ENCODE measurements at regions not wholly inside any gene's neighbourhood (a gene's known extent, or its start where the extent isn't known, plus 50 kb on each side); places are given as distances from the start of the nearest gene placed in this dataset.

DNA sequence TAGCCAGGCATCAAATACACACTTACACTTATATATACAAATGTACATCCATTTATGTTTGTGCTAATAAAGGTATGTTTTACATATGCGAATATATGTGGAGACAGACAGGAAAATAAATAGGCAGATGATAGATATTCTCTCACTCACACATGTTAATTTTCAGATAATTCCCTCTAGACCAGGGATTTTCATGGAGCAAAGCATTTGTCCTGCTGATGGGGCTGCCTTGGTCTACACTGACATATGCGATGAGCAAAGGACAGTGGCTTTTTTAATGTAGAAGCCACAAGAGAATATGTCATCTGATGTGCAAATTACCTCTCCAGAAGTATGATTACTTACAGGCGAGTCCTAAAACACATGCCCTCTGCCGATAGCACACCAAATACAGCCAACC lies 224.5 kb downstream of the VEGFC start:
- TF ChIP-seq, protein P1, sequence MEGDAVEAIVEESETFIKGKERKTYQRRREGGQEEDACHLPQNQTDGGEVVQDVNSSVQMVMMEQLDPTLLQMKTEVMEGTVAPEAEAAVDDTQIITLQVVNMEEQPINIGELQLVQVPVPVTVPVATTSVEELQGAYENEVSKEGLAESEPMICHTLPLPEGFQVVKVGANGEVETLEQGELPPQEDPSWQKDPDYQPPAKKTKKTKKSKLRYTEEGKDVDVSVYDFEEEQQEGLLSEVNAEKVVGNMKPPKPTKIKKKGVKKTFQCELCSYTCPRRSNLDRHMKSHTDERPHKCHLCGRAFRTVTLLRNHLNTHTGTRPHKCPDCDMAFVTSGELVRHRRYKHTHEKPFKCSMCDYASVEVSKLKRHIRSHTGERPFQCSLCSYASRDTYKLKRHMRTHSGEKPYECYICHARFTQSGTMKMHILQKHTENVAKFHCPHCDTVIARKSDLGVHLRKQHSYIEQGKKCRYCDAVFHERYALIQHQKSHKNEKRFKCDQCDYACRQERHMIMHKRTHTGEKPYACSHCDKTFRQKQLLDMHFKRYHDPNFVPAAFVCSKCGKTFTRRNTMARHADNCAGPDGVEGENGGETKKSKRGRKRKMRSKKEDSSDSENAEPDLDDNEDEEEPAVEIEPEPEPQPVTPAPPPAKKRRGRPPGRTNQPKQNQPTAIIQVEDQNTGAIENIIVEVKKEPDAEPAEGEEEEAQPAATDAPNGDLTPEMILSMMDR (IDR thresholded peaks at IDR 0.05): no peak
- Mint-ChIP-seq H3K4me3 (ENCODE audit: unreplicated experiment) (no peak overlapping the region), H3K9me3 (ENCODE audit: unreplicated experiment) (no peaks in the 10 kb centered on the region), H3K4me1 (ENCODE audit: unreplicated experiment) (no peaks in the 10 kb centered on the region), H3K36me3 (ENCODE audit: unreplicated experiment) (no peaks in the 10 kb centered on the region), H3K27me3 (ENCODE audit: unreplicated experiment) (peaks cover 8% of the 10 kb centered on the region), H3K27ac (ENCODE audit: unreplicated experiment) (no peak overlapping the region)
- no peak for DNase-seq (ENCODE audit: extremely low spot score, unreplicated experiment)

DNA sequence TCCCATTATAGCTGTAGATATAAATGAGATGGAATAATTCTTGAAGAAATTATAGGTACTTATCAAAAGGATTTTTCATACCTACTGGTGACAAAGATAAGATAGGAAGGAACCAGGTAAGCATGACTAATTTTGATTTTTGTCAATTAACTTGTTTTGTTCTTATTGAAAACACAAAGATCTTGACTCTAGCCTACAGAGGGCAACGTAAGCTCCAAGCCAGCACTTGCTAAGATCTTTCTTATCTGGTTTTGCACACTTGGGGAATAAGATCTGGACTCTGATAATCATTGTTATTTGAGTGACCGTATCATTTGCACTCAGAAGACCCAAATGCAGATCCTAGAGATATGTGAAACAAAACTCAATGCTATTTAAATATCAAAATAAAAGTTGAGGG lies 223.4 kb downstream of the VEGFC start:
- Mint-ChIP-seq H3K4me1 (ENCODE audit: unreplicated experiment) (no peaks in the 10 kb centered on the region), H3K9me3 (ENCODE audit: unreplicated experiment) (no peaks in the 10 kb centered on the region), H3K27ac (ENCODE audit: unreplicated experiment) (no peak overlapping the region), H3K36me3 (ENCODE audit: unreplicated experiment) (no peaks in the 10 kb centered on the region), H3K4me3 (ENCODE audit: unreplicated experiment) (no peak overlapping the region), H3K27me3 (ENCODE audit: unreplicated experiment) (peaks cover 17% of the 10 kb centered on the region)
- DNase-seq (ENCODE audit: extremely low spot score, unreplicated experiment): no peak
- TF ChIP-seq, protein P1 (IDR thresholded peaks at IDR 0.05): peak; percentile 28

DNA sequence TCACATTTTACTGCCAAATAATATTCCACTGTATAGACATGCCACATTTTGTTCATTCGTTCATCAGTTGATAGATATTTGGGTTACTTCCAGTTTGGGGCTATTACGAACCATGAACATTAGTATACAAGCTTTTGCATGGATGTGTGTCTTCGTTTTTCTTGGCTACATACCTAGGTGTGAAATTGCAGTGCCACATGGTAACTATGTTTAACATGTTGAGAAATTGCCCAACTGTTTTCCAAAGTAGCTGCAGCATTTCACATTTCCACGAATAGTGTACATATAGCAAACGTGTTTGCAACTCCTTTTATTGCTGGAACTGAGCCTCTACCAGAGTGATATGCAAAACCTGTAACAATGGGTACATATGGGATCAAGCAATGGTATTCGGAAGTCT lies 221.5 kb downstream of the VEGFC start:
- DNase-seq (ENCODE audit: extremely low spot score, unreplicated experiment): no peak
- peaks cover 23% of the 10 kb centered on the region for H3K27me3 Mint-ChIP-seq (ENCODE audit: unreplicated experiment)
- H3K36me3 Mint-ChIP-seq (ENCODE audit: unreplicated experiment): no peaks in the 10 kb centered on the region
- no peaks in the 10 kb centered on the region for H3K9me3 Mint-ChIP-seq (ENCODE audit: unreplicated experiment)
- no peak overlapping the region for H3K27ac Mint-ChIP-seq (ENCODE audit: unreplicated experiment)
- H3K4me3 Mint-ChIP-seq (ENCODE audit: unreplicated experiment): no peak overlapping the region
- TF ChIP-seq, protein P1 (IDR thresholded peaks at IDR 0.05): no peak
- peaks cover 6% of the 10 kb centered on the region for H3K4me1 Mint-ChIP-seq (ENCODE audit: unreplicated experiment)

DNA sequence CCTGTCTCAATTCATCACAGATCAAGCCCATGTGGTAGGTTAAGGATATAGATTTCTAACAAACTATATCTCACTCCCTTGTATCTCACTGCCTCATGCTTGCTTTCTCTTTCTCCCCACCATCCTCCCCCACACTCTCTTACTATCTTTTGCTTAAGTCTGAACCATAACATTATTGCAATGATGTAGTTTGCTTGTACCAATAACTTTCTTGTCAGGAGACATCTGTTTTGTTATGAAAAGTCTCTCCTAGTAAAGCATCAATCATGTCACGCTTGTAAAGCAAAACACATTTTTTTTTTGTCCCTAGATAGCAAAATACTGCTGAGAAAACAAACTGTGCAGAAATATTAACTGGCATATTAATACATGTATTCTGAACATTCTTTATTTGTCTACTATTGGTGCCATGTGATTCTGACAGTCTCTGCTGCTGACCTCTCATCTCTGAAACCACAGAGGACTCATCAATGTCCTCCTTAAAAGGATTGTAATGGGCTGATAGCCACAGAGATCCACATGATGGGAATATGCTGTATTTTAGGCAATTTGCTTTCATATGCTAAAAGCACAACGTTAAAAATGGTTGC lies 217.5 kb downstream of the VEGFC start:
- TF ChIP-seq, protein P1 (IDR thresholded peaks at IDR 0.05): no peak
- Mint-ChIP-seq H3K9me3 (ENCODE audit: unreplicated experiment) (no peaks in the 10 kb centered on the region), H3K27ac (ENCODE audit: unreplicated experiment) (peak overlapping the region; percentile 28), H3K36me3 (ENCODE audit: unreplicated experiment) (no peaks in the 10 kb centered on the region), H3K27me3 (ENCODE audit: unreplicated experiment) (peaks cover 40% of the 10 kb centered on the region), H3K4me3 (ENCODE audit: unreplicated experiment) (no peak overlapping the region), H3K4me1 (ENCODE audit: unreplicated experiment) (peaks cover 6% of the 10 kb centered on the region)
- no peak for DNase-seq (ENCODE audit: extremely low spot score, unreplicated experiment)

DNA sequence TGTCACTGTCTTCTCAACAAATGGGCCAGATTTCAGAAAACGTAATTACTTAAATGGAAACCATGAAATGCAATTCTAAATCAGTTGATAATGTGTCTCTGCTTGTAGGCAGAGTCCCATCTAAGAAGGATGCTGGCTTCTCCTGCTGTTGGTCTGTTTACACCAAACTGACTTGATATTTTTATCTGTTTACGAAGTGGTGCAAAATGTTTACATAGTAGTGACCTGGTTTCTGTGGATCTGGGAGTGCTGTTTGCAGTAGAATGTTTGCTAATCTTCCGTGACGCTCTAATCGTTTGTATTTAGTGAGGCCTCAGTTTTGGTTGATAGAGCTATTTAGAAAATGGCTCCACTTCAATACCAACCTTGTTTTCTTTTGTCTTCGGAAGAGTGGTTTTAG lies 213.5 kb downstream of the VEGFC start:
- Mint-ChIP-seq H3K27me3 (ENCODE audit: unreplicated experiment) (peaks cover 41% of the 10 kb centered on the region), H3K27ac (ENCODE audit: unreplicated experiment) (no peak overlapping the region), H3K4me3 (ENCODE audit: unreplicated experiment) (no peak overlapping the region), H3K4me1 (ENCODE audit: unreplicated experiment) (peaks cover 8% of the 10 kb centered on the region), H3K36me3 (ENCODE audit: unreplicated experiment) (no peaks in the 10 kb centered on the region), H3K9me3 (ENCODE audit: unreplicated experiment) (no peaks in the 10 kb centered on the region)
- no peak for DNase-seq (ENCODE audit: extremely low spot score, unreplicated experiment)
- TF ChIP-seq, protein P1 (IDR thresholded peaks at IDR 0.05): no peak

All from osteocyte (in vitro differentiated cells).